Smooth muscle cell (in vitro differentiated cells): ENCODE measurements at regions not wholly inside any gene's neighbourhood (a gene's known extent, or its start where the extent isn't known, plus 50 kb on each side); places are given as distances from the start of the nearest gene placed in this dataset.

Experiments used
- DNase-seq: peaks from one replicate; lab custom pipeline; 2025; ENCODE audit not compliant: unreplicated experiment; lab: John Stamatoyannopoulos, UW
- H2AFZ ChIP-seq: fragments of 200-600 bp; sonication (generic); 2 replicates; pipeline ENCODE4 v1.6.0; 2016; ENCODE audit warnings: antibody characterized with exemption, low read depth, mild to moderate bottlenecking
- H3F3A ChIP-seq: fragments of 200-600 bp; sonication (generic); 2 replicates; pipeline ENCODE4 v1.6.0; 2017; ENCODE audit warnings: antibody characterized with exemption, low read depth
- H3K27ac ChIP-seq: fragments of 200-600 bp; sonication (generic); 2 replicates; pipeline ENCODE4 v1.5.1; 2016; ENCODE audit warnings: low read depth, mild to moderate bottlenecking
- H3K27me3 ChIP-seq: fragments of 200-600 bp; sonication (generic); 2 replicates; pipeline ENCODE4 v1.6.1; 2016; ENCODE audit warnings: low read depth, mild to moderate bottlenecking
- H3K36me3 ChIP-seq: fragments of 200-600 bp; sonication (generic); 2 replicates; pipeline ENCODE4 v1.5.1; 2016; ENCODE audit warnings: low read depth
- H3K4me1 ChIP-seq: fragments of 200-600 bp; sonication (generic); 2 replicates; pipeline ENCODE4 v1.5.1; 2016; ENCODE audit warnings: low read depth
- H3K4me2 ChIP-seq: fragments of 200-600 bp; sonication (generic); 2 replicates; pipeline ENCODE4 v1.6.0; 2016; ENCODE audit warnings: mild to moderate bottlenecking
- H3K4me3 ChIP-seq: fragments of 200-600 bp; sonication (generic); 2 replicates; pipeline ENCODE4 v1.5.1; 2016; ENCODE audit warnings: mild to moderate bottlenecking
- H3K79me2 ChIP-seq: fragments of 200-600 bp; sonication (generic); 2 replicates; pipeline ENCODE4 v1.6.0; 2016; ENCODE audit warnings: low read depth, mild to moderate bottlenecking
- H3K9ac ChIP-seq: fragments of 200-600 bp; sonication (generic); 2 replicates; pipeline ENCODE4 v1.6.0; 2016; ENCODE audit warnings: low read depth
- H3K9me3 ChIP-seq: fragments of 200-600 bp; sonication (generic); replicated peaks from 2 replicates; pipeline ENCODE4 v1.5.1; 2016; ENCODE audit warnings: low read depth
- H4K20me1 ChIP-seq: fragments of 200-600 bp; sonication (generic); 2 replicates; pipeline ENCODE4 v1.6.0; 2016; ENCODE audit warnings: low read depth
- WGBS: methylation state at CpG from one replicate; pipeline ENCODE4 v1.1.7; 2016; ENCODE audit warnings: low lambda C conversion rate; 5-methylcytosine and 5-hydroxymethylcytosine counted together
- TF ChIP-seq, protein P1 (sequence below): fragments of 200-600 bp; sonication (generic); IDR thresholded peaks from 2 replicates; pipeline ENCODE4 v1.5.1; 2017; ENCODE audit warnings: borderline replicate concordance, mild to moderate bottlenecking, antibody characterized with exemption; ENCODE audit not compliant: insufficient read depth, poor library complexity, severe bottlenecking

DNA sequence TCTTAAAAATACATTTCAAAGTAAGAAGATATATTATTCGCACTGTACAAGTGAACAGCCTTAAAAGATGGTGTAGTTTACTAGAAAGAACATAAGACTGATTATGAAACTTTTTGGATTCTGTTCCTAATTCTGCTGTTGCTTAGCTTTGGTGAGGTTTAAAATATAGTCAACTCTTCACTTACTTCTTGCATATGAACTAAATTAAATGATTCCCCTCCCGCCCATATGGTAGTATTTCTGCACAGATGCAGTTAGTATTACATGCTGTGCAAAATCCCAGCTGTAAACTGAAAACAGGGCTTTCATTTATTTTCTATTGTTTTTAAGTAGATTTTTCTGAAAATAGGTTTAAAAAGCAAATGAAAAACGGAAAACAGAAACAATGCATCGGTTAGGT, 345.4 kb upstream of the NCAM2 start:
- H3K4me2 ChIP-seq = no peak overlapping the region
- DNase-seq = no peak
- WGBS = 94% methylated on average over 4 of the region's 4 CpGs
- H3K27me3 ChIP-seq = no peaks in the 10 kb centered on the region
- TF ChIP-seq, protein P1, sequence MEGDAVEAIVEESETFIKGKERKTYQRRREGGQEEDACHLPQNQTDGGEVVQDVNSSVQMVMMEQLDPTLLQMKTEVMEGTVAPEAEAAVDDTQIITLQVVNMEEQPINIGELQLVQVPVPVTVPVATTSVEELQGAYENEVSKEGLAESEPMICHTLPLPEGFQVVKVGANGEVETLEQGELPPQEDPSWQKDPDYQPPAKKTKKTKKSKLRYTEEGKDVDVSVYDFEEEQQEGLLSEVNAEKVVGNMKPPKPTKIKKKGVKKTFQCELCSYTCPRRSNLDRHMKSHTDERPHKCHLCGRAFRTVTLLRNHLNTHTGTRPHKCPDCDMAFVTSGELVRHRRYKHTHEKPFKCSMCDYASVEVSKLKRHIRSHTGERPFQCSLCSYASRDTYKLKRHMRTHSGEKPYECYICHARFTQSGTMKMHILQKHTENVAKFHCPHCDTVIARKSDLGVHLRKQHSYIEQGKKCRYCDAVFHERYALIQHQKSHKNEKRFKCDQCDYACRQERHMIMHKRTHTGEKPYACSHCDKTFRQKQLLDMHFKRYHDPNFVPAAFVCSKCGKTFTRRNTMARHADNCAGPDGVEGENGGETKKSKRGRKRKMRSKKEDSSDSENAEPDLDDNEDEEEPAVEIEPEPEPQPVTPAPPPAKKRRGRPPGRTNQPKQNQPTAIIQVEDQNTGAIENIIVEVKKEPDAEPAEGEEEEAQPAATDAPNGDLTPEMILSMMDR = no peak
- no peaks in the 10 kb centered on the region for H3K36me3 ChIP-seq
- H3K4me3 ChIP-seq = no peak overlapping the region
- H3K79me2 ChIP-seq = no peaks in the 10 kb centered on the region
- H2AFZ ChIP-seq = no peak overlapping the region
- H3K9me3 ChIP-seq = no peaks in the 10 kb centered on the region
- H4K20me1 ChIP-seq = no peaks in the 10 kb centered on the region
- no peak overlapping the region for H3K9ac ChIP-seq
- no peaks in the 10 kb centered on the region for H3F3A ChIP-seq
- no peak overlapping the region for H3K27ac ChIP-seq
- H3K4me1 ChIP-seq = no peaks in the 10 kb centered on the region

DNA sequence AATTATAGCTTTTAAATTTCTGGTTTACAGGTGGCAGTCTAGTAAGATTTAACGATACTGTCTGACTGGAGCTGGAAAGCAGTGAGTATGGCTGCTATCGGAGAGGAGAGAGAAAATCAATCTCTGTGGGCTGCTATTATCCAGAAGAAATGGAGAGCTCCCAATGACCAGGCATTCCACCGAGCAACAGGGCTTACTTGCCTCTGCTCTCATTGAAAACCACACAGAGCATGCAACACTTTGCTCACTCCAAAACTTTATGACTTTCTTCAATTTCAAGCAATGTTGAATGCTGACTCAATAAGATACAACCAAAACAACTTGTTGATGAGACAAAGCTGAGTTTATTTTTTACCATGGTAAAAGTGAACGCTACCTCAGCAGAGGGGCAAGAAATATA, 337.0 kb upstream of the NCAM2 start:
- Histone ChIP-seq H3K79me2 (no peaks in the 10 kb centered on the region), H3K9me3 (no peaks in the 10 kb centered on the region), H3K36me3 (no peaks in the 10 kb centered on the region), H3F3A (no peaks in the 10 kb centered on the region), H3K27me3 (no peaks in the 10 kb centered on the region), H4K20me1 (no peaks in the 10 kb centered on the region), H3K4me2 (no peak overlapping the region), H3K9ac (no peak overlapping the region), H3K27ac (no peak overlapping the region), H2AFZ (no peak overlapping the region), H3K4me3 (no peak overlapping the region), H3K4me1 (peaks cover 19% of the 10 kb centered on the region)
- DNase-seq = no peak
- TF ChIP-seq, protein P1 = no peak
- WGBS = 54% methylated on average over 4 of the region's 4 CpGs

DNA sequence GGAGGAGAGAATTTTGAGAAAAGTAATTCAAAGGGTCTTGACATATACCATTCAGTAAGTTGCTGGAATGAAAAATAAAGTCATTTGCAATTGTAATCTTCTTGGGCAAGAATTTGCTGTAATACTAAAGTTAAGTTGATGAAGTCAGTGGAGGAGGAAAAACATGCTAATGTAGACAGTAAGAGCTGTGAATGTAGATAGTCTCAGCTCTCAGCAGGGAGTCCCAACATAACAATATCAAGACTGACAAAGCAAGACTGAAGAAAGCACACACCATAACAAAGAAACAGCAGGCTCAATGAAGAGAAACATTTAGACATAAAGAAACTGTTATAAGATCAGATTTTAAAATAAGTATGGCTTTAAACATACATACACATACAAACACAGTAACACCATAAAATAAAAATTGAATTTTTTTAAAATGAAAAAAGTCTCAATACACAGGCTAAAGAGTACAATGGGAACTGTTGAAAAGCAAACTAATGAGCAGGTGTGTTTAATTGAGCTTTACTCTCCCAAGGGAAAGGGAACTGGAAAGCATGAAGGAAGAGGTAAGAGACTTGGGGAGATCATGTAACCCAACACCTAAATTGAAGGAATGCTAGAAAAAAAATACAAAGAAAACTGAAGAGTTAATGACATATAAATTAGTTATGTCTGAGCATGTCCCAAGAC, 336.3 kb upstream of the NCAM2 start:
- H3K4me1 ChIP-seq = peaks cover 19% of the 10 kb centered on the region
- H3K79me2 ChIP-seq = no peaks in the 10 kb centered on the region
- no peak overlapping the region for H3K4me2 ChIP-seq
- TF ChIP-seq, protein P1 = no peak
- DNase-seq = no peak
- H3K4me3 ChIP-seq = no peak overlapping the region
- no peaks in the 10 kb centered on the region for H3F3A ChIP-seq
- no peak overlapping the region for H3K27ac ChIP-seq
- no peak overlapping the region for H3K9ac ChIP-seq
- no peak overlapping the region for H2AFZ ChIP-seq
- H3K9me3 ChIP-seq = no peaks in the 10 kb centered on the region
- no peaks in the 10 kb centered on the region for H4K20me1 ChIP-seq
- no peaks in the 10 kb centered on the region for H3K36me3 ChIP-seq
- H3K27me3 ChIP-seq = no peaks in the 10 kb centered on the region

DNA sequence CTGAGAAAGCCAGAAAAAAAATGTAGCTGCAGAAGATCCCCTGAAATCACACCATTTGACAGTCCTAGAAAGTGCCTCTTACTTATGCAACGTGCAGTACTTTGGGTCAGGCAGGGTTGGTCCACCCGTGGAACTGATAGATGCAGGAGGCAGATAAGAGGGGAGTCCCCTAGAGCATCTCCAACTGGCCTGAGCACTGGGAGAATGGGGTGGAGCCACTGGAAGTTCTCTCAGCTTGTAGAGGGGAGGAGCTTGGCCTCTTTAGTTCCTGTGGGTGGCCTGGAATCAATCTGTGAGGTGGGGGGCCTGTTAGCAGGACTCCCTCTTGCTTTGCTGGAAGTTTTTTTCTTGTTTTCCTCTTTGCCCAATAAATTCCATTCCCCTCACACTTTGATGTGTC, 335.7 kb upstream of the NCAM2 start:
- WGBS = 45% methylated on average over 2 of the region's 2 CpGs
- no peak for DNase-seq
- Histone ChIP-seq H3K4me3 (no peak overlapping the region), H3K27ac (no peak overlapping the region), H2AFZ (no peak overlapping the region), H3F3A (no peaks in the 10 kb centered on the region), H3K9ac (no peak overlapping the region), H3K9me3 (no peaks in the 10 kb centered on the region), H3K27me3 (no peaks in the 10 kb centered on the region), H3K36me3 (no peaks in the 10 kb centered on the region), H3K4me1 (peaks cover 19% of the 10 kb centered on the region), H3K4me2 (no peak overlapping the region), H4K20me1 (no peaks in the 10 kb centered on the region), H3K79me2 (no peaks in the 10 kb centered on the region)
- TF ChIP-seq, protein P1 = no peak
